ES-I3 (cell line): ENCODE measurements at regions not wholly inside any gene's neighbourhood (a gene's known extent, or its start where the extent isn't known, plus 50 kb on each side); places are given as distances from the start of the nearest gene placed in this dataset.

ENCODE experiments used
- H3K36me3 ChIP-seq: 2 replicates; pipeline ENCODE4 v1.6.1; 2013; ENCODE audit warnings: mild to moderate bottlenecking, low read length, control low read depth, moderate library complexity; ENCODE audit not compliant: insufficient read depth
- H3K4me1 ChIP-seq: 2 replicates; pipeline ENCODE4 v1.6.1; 2013; ENCODE audit warnings: mild to moderate bottlenecking, control low read depth, low read length; ENCODE audit not compliant: insufficient read depth
- H3K9ac ChIP-seq: 2 replicates; pipeline ENCODE4 v1.6.1; 2013; ENCODE audit warnings: low read depth, mild to moderate bottlenecking, low read length, moderate library complexity
- H3K9me3 ChIP-seq: 2 replicates; pipeline ENCODE4 v1.6.1; 2013; ENCODE audit warnings: mild to moderate bottlenecking, low read length, moderate library complexity; ENCODE audit not compliant: control insufficient read depth, insufficient read depth

- H3K4me1 ChIP-seq = no peaks in the 10 kb centered on the region
- H3K9ac ChIP-seq = no peak overlapping the region
- no peaks in the 10 kb centered on the region for H3K36me3 ChIP-seq
- no peaks in the 10 kb centered on the region for H3K9me3 ChIP-seq
These were observed 330.4 kb downstream of the AJAP1 start for GRCh38 chr1:4984841-4985240.

- H3K9ac ChIP-seq = no peak overlapping the region
- no peaks in the 10 kb centered on the region for H3K4me1 ChIP-seq
- no peaks in the 10 kb centered on the region for H3K9me3 ChIP-seq
- H3K36me3 ChIP-seq = no peaks in the 10 kb centered on the region
These were observed 325.8 kb downstream of the AJAP1 start for GRCh38 chr1:4980211-4980610.

GRCh38 chr1:4978660-4979390, 324.4 kb downstream of the AJAP1 start:
- Histone ChIP-seq H3K9me3 (no peaks in the 10 kb centered on the region), H3K9ac (no peak overlapping the region), H3K4me1 (no peaks in the 10 kb centered on the region)

GRCh38 chr1:4977701-4978100, 323.3 kb downstream of the AJAP1 start:
- Histone ChIP-seq H3K4me1 (no peaks in the 10 kb centered on the region), H3K9me3 (no peaks in the 10 kb centered on the region), H3K9ac (no peak overlapping the region), H3K36me3 (no peaks in the 10 kb centered on the region)

More at GRCh38 chr1:4978660-4979390, 324.4 kb downstream of the AJAP1 start:
- H3K36me3 ChIP-seq = no peaks in the 10 kb centered on the region

GRCh38 chr1:4976859-4977440, 322.5 kb downstream of the AJAP1 start:
- Histone ChIP-seq H3K36me3 (no peaks in the 10 kb centered on the region), H3K4me1 (no peaks in the 10 kb centered on the region), H3K9me3 (no peaks in the 10 kb centered on the region), H3K9ac (no peak overlapping the region)

DNA sequence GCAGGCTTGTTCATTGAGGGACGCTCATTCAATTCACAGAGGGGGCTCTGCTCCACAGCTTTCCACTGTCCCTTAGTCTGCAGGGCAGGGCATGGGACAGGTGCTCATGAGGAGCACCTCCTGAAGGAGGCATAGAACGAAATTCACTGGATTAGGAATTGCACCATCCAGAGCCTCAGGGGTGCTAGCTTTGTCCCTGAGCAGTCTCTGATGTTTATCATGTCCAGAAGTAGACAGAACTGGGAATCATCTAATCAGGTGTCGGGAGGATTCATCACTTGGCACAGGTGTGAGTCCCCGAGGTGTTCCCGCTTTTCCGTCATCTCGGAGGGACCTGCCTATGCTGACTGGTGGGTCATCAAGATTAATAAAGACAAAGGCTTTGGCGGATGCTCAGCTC, 321.4 kb downstream of the AJAP1 start:
- Histone ChIP-seq H3K9me3 (no peaks in the 10 kb centered on the region), H3K4me1 (no peaks in the 10 kb centered on the region), H3K9ac (no peak overlapping the region), H3K36me3 (no peaks in the 10 kb centered on the region)

DNA sequence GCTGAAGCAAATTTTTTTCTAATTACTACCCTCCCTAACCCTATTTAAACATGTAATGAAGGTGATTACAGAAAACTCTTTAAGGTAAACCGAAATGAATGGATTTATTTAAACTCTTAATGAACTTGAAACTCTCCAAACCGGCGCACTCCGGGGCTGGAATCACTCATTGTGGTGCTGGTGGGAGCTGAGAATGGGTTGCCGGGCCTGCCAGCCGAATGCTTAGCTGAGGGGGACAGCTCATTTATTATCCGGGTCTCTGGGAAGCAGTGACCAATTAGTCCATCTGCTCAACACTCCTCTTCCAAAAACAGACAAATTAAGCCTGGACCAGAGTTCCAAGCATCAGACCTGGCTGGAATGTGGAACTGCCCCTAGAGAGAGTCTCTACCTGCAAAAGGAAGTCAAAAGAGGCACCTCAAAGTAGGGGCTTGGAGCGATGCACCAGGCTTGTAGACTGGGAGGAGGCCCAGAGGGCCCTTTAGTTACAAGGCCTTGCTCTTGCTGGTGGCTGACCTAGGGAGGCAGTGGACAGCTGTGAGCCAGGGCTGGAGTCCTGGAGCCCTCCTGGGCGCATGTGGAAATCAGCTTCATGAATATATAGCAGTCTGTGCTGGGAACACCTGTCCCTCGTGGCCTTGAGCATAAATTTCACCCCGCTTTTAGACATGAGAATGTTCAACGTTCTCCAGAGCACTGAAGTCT, 320.7 kb downstream of the AJAP1 start:
- Histone ChIP-seq H3K9ac (no peak overlapping the region), H3K9me3 (no peaks in the 10 kb centered on the region), H3K4me1 (no peaks in the 10 kb centered on the region), H3K36me3 (no peaks in the 10 kb centered on the region)

DNA sequence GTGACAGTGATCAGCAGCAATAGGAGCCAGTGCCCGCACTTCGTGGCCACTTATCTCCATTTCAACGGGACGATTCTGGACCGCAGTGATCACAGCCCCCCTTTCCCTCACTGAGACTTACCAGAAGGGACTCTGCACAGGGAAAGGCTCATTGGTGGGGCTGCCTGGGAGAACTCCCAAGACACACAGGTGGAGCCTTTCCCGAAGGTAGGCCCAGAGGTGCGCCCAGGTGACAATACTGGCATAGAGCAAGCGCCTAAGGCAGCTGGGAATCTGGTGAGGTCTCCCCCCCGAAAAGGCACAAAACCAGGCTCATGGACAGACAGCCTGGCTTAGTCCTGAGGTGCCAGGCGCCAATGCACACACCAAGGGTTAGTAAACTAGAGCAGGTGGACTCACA, 318.9 kb downstream of the AJAP1 start:
- Histone ChIP-seq H3K9ac (no peak overlapping the region), H3K36me3 (no peaks in the 10 kb centered on the region), H3K4me1 (no peaks in the 10 kb centered on the region), H3K9me3 (no peaks in the 10 kb centered on the region)

GRCh38 chr1:4972761-4973320, 318.4 kb downstream of the AJAP1 start:
- no peaks in the 10 kb centered on the region for H3K4me1 ChIP-seq
- H3K36me3 ChIP-seq = no peaks in the 10 kb centered on the region
- no peak overlapping the region for H3K9ac ChIP-seq
- no peaks in the 10 kb centered on the region for H3K9me3 ChIP-seq

GRCh38 chr1:4971666-4972065, 317.3 kb downstream of the AJAP1 start:
- Histone ChIP-seq H3K4me1 (no peaks in the 10 kb centered on the region), H3K36me3 (no peaks in the 10 kb centered on the region), H3K9me3 (no peaks in the 10 kb centered on the region), H3K9ac (no peak overlapping the region)

DNA sequence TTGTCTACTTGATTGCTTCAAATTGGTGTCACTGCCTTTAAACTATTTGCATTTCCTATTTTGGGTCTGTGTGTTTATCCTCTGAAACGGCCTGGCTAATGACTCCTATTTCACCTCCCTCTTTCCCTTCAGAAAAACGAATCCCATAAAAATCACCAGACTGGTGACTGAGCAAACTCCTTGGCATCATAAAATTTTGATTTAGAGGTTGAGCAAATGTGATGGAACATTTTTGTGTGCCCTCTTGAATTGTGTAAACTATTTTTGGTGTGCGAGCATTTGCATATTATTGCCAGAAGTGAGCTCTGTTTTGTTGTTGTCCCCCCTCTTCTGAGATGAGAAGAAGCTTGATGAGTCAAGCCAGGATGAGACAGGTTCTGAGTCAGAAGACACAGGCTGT, 316.1 kb downstream of the AJAP1 start:
- H3K4me1 ChIP-seq = peaks cover 5% of the 10 kb centered on the region; the same call in 1 of the 2 replicates
- no peak overlapping the region for H3K9ac ChIP-seq
- no peaks in the 10 kb centered on the region for H3K9me3 ChIP-seq
- H3K36me3 ChIP-seq = no peaks in the 10 kb centered on the region

GRCh38 chr1:4969556-4970129, 315.2 kb downstream of the AJAP1 start:
- no peak overlapping the region for H3K9ac ChIP-seq
- no peaks in the 10 kb centered on the region for H3K36me3 ChIP-seq
- peaks cover 9% of the 10 kb centered on the region; the same call in 1 of the 2 replicates for H3K4me1 ChIP-seq
- no peaks in the 10 kb centered on the region for H3K9me3 ChIP-seq

DNA sequence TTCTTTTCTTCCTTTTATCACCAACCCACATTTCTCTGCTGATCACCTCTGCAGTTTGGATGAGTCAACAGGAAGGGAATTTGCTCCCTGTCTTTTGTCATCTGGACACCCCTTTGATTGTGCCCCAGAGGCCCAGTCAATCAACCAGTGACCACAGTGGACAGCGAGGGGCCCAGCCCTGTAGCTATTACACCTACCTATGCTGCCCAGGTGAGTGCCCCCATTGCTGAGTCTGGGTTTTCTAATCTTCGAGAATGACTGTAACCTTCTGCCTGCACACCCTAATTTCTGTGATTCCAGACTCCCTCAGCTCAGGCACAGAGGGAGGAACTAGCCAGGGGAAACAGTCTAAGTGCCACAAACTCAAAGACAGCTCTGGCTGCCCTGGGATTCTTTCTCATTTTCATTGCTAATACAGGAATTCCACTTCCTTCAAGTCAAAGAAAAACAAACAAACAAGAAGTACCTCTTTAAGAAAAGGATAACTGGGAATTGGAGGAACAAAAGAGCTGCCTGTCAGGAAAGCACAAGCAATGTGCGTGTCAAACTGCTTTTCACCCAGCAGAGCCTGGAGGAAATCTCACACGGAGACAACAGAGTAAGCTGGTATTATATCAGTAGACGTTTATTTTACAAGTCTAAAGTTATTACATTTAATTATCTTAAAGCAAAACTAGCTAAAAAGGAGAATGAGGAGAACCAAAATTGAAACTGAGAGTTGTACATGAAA, 311.1 kb downstream of the AJAP1 start:
- H3K36me3 ChIP-seq = no peaks in the 10 kb centered on the region
- H3K9me3 ChIP-seq = no peaks in the 10 kb centered on the region
- H3K4me1 ChIP-seq = peaks cover 9% of the 10 kb centered on the region; the same call in 1 of the 2 replicates
- no peak overlapping the region for H3K9ac ChIP-seq
